Epithelial cell of proximal tubule (primary cell): ENCODE measurements at regions not wholly inside any gene's neighbourhood (a gene's known extent, or its start where the extent isn't known, plus 50 kb on each side); places are given as distances from the start of the nearest gene placed in this dataset.

Source experiments
- DNase-seq: peaks from one replicate; pipeline ENCODE4 v3.0.0-alpha.2; 2011; ENCODE audit warnings: low read depth
- H3K4me3 ChIP-seq: 2 replicates; pipeline ENCODE4 v1.5.1; 2011; ENCODE audit warnings: low read depth, mild to moderate bottlenecking, low read length
- TF ChIP-seq, protein P1 (sequence below): conservative IDR thresholded peaks from 2 replicates; pipeline ENCODE4 v1.5.1; 2012; ENCODE audit warnings: low read depth, mild to moderate bottlenecking, low read length

DNA sequence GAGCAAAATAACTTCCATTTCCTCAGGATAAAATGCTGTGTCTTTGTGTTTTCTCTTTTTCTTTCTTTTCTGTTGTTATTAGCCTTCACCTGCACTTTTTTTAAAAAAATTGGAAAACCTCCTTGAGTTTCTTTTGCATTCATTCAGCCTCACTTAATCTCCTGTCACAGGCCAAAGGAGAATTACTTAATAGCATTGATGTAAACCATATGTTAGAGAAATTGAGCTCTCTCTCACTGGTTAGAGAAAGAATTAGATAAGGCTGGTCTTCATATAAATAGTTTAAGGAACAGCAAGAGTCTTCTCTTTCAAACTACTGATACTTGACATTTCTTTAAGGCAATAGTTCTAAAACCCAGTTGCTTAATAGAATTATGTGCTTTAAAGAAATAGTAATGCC is 564.2 kb downstream of the TFAP2B start:
- H3K4me3 ChIP-seq: no peak overlapping the region
- TF ChIP-seq, protein P1, sequence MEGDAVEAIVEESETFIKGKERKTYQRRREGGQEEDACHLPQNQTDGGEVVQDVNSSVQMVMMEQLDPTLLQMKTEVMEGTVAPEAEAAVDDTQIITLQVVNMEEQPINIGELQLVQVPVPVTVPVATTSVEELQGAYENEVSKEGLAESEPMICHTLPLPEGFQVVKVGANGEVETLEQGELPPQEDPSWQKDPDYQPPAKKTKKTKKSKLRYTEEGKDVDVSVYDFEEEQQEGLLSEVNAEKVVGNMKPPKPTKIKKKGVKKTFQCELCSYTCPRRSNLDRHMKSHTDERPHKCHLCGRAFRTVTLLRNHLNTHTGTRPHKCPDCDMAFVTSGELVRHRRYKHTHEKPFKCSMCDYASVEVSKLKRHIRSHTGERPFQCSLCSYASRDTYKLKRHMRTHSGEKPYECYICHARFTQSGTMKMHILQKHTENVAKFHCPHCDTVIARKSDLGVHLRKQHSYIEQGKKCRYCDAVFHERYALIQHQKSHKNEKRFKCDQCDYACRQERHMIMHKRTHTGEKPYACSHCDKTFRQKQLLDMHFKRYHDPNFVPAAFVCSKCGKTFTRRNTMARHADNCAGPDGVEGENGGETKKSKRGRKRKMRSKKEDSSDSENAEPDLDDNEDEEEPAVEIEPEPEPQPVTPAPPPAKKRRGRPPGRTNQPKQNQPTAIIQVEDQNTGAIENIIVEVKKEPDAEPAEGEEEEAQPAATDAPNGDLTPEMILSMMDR: no peak
- DNase-seq: no peak

DNA sequence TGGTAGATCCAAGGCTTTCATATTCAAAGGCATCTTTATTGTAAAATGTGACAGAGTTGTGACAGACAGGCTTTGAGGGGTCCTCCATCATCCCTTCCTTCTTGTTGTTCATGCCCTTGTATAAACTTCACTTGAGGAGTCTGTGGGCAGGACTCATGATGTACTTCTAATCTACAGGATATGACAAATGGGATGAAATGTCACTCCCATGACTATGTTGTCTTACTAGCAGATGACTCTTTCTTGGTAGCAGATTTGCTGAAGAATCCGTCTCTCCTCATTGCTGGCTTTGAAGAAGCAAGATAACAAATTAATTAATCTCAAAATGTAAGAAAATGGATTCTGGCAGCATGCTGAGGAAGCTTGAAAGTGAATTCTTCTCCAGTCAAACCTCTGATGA is 566.1 kb downstream of the TFAP2B start:
- TF ChIP-seq, protein P1: no peak
- no peak overlapping the region for H3K4me3 ChIP-seq
- DNase-seq: no peak

DNA sequence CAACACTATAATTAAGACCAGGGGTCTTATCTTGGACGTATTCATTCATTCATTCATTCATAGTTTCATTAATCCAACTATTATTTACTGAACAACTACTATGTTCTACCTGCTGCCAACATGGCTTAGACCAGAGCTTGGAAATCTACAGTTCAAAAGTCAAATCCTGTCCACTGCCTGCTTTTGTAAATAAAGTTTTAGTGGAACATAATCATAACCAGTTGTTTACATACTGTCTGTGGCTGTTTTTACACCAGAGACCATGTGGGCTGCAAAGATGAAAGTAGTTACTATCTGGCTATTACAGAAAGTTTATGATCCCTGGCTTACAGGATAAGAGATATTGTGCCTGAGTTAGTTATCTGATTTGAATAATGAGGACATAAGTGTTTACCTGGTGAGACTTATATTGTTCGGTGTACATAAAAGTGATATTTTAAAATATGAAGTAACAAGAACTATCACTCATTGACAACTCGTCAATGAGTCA is 567.7 kb downstream of the TFAP2B start:
- no peak overlapping the region for H3K4me3 ChIP-seq
- no peak for DNase-seq
- TF ChIP-seq, protein P1: no peak

DNA sequence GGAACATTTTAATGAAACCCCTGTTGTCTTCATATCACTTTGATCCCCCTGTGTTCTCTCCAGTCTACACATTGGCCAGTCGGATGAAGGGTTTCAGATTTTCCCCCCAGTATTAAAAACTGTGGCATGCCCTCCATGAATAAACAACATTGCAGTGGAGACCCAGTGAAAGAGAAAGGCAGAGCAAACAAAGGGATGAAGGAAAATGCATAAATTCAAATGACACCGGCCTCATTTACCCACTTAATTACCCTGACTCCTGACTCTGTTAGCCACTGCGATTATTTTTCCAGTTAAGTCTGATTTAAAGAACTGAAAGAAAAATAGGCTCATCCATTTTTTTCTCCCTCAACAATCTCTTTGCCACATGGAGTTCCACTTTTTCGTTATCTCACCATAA is 569.2 kb downstream of the TFAP2B start:
- no peak for DNase-seq
- TF ChIP-seq, protein P1: no peak
- H3K4me3 ChIP-seq: no peak overlapping the region

DNA sequence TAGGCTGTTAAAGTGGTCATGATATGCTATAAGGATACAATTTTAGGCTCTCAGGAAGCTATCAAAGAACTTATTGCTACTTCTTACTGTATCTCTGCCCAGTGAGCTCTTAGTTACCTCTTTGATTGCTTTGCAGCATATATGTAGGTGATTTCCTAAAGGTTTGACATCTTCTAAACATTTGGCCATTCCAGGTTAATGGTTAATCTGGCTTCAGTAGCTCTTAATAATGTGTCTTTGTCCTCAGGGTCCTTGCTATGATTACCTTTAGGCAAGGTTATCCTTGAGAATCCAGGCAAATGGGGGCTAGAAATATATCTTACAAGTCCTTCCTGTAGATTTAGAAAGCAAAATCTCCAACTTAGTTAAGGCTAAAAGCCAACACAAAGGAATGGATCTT is 575.4 kb downstream of the TFAP2B start:
- no peak for DNase-seq
- TF ChIP-seq, protein P1: no peak
- no peak overlapping the region for H3K4me3 ChIP-seq

DNA sequence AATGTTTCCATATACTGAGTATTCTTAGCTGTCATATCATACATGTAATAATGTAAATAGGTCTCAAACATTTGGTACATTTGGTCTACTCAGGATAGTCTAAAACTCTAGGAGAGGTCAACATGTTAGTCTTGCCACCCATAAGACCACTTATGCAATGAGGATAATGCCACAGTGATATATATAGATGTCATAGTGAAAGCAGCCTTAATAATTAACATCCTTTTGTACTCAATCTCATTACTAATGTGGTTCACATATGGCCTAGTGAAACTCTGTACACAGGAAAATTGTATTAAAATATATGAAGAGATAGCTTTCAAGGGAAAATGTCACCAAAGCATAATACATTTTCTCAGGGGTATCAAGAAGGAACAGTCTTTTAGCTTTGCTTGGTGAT is 577.9 kb downstream of the TFAP2B start:
- no peak overlapping the region for H3K4me3 ChIP-seq
- no peak for DNase-seq
- TF ChIP-seq, protein P1: no peak

DNA sequence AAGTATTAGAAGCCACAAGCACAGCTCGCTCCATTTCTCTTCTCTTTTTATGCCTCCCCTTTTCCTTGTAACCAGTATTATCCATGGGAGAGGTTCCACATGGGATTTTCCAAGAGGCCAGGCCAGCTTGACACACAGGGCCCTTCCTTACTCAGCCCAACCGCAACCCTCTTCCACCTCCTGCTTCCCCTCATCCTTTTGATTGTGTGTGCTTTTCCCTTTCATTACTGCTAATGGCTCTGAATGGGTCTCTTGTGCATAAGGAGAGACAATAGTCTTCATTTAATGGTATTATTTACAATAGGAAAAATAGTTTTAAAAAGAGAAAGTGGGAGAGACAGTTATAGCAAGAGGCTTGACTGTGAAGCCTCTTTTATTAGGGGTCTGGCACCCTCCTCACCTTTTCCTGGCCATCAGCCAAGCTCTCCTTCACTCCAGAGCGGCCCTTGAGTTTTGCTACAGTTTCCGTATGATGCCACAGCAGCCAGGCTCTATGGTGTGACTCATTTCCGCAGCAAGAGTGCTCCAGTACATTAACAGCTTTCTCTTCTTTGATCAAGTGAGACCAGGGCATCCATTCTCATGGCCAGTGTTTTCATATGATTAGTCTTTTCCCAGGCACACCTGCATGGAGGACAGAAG is 579.5 kb downstream of the TFAP2B start:
- TF ChIP-seq, protein P1: no peak
- DNase-seq: no peak
- H3K4me3 ChIP-seq: no peak overlapping the region
